Stimulated activated naive CD8-positive, alpha-beta T cell treated with anti-CD3 and anti-CD28 coated beads, Interleukin-15, amount 100 ng/mL, for 72 hours (primary cell): ENCODE measurements at regions not wholly inside any gene's neighbourhood (a gene's known extent, or its start where the extent isn't known, plus 50 kb on each side); places are given as distances from the start of the nearest gene placed in this dataset.

Source experiments
- ATAC-seq: fragments of 150-1000 bp; cut with Tn5 transposase; 2 replicates; pipeline ENCODE4 v1.10.0; 2021; ENCODE audit warnings: mild to moderate bottlenecking, moderate library complexity
- DNase-seq, 2 donors: peaks; one replicate each; pipeline ENCODE4 v3.0.0; 2021 to 2022
- H3K27ac Mint-ChIP-seq, 2 donors: one replicate each; pipeline ENCODE4 v1.8.0; 2022; ENCODE audit warnings: mild to moderate bottlenecking in 2 of 2, mixed read lengths in 2 of 2, moderate library complexity in 2 of 2
- H3K27me3 Mint-ChIP-seq: one replicate; pipeline ENCODE4 v1.8.0; 2022; ENCODE audit warnings: mixed read lengths
- H3K4me1 Mint-ChIP-seq: one replicate; pipeline ENCODE4 v1.8.0; 2022; ENCODE audit warnings: mild to moderate bottlenecking, mixed read lengths
- H3K4me3 Mint-ChIP-seq, 2 donors: one replicate each; pipeline ENCODE4 v1.8.0; 2022; ENCODE audit warnings: mild to moderate bottlenecking in 2 of 2, mixed read lengths in 2 of 2, moderate library complexity in 1 of 2
- H3K9me3 Mint-ChIP-seq, 2 donors: one replicate each; pipeline ENCODE4 v1.8.0; 2022; ENCODE audit warnings: mixed read lengths in 2 of 2

- H3K4me1 Mint-ChIP-seq: peaks cover 5% of the 10 kb centered on the region
- no peaks in the 10 kb centered on the region for H3K27me3 Mint-ChIP-seq
- no peak overlapping the region for H3K4me3 Mint-ChIP-seq
- H3K9me3 Mint-ChIP-seq: no peaks in the 10 kb centered on the region
- peak overlapping the region in 1 of 2 donors; percentile 20 for H3K27ac Mint-ChIP-seq
- ATAC-seq: no peak
- no peak for DNase-seq
Observed at GRCh38 chr3:107992976-107993684, 97.7 kb downstream of the CD47 start.

DNA sequence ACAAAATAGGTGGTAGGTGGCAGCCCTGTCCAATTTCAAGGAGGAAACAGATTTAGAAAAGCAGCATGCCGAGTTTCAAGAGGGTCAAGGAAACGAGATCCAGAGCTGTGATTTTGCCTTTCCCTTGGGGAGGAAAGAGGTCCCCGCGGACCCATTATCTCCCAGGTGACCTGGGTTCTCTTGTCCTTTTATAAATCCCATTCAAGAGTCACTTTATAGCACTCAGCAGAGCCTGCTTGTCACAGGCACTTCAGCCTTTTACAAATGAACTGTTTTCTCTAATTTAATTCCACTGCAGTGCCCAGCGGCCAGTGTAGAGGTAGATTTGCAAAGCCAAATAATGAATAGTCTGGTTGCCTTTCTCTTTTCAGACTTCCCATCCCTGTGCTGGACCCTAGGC lies 99.9 kb downstream of the CD47 start:
- no peak for ATAC-seq
- Mint-ChIP-seq H3K27me3 (no peaks in the 10 kb centered on the region), H3K27ac (no peak overlapping the region), H3K4me3 (no peak overlapping the region), H3K4me1 (peaks cover 17% of the 10 kb centered on the region), H3K9me3 (no peaks in the 10 kb centered on the region)
- DNase-seq: no peak

DNA sequence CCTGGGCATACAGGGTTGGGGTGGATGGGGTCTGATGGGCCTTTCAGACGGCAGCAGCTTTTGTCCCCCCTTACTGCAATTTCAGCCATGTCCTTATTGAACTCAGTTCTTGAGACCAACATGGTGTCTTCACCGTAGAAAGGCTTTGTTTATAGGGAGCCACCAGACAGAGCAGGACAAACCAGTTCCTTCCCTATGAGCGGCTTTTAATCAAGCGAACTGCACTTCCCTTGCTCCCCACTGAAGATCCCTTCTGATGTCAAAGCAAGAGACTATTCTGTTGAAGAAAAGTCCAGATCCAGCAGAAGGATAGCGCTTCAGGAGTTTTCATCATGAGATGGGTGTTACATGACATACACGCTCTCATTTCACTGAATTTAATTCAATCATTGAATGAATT lies 100.4 kb downstream of the CD47 start:
- Mint-ChIP-seq H3K4me3 (no peak overlapping the region), H3K27ac (no peak overlapping the region), H3K27me3 (no peaks in the 10 kb centered on the region), H3K9me3 (no peaks in the 10 kb centered on the region), H3K4me1 (peaks cover 21% of the 10 kb centered on the region)
- no peak for ATAC-seq
- no peak for DNase-seq

GRCh38 chr3:107989661-107990060 lies 101.2 kb downstream of the CD47 start:
- H3K4me3 Mint-ChIP-seq: no peak overlapping the region
- no peak overlapping the region for H3K27ac Mint-ChIP-seq
- no peaks in the 10 kb centered on the region for H3K27me3 Mint-ChIP-seq
- ATAC-seq (no peak), DNase-seq (no peak)
- peaks cover 25% of the 10 kb centered on the region for H3K4me1 Mint-ChIP-seq
- H3K9me3 Mint-ChIP-seq: no peaks in the 10 kb centered on the region

GRCh38 chr3:107988460-107989175 lies 102.2 kb downstream of the CD47 start:
- DNase-seq (no peak), ATAC-seq (no peak)
- H3K27me3 Mint-ChIP-seq: no peaks in the 10 kb centered on the region
- H3K9me3 Mint-ChIP-seq: peaks cover 0 to under 1% of the 10 kb centered on the region in 2 donors
- no peak overlapping the region for H3K4me3 Mint-ChIP-seq
- peaks cover 28% of the 10 kb centered on the region for H3K4me1 Mint-ChIP-seq
- H3K27ac Mint-ChIP-seq: peak overlapping the region in 1 of 2 donors; percentile 83

DNA sequence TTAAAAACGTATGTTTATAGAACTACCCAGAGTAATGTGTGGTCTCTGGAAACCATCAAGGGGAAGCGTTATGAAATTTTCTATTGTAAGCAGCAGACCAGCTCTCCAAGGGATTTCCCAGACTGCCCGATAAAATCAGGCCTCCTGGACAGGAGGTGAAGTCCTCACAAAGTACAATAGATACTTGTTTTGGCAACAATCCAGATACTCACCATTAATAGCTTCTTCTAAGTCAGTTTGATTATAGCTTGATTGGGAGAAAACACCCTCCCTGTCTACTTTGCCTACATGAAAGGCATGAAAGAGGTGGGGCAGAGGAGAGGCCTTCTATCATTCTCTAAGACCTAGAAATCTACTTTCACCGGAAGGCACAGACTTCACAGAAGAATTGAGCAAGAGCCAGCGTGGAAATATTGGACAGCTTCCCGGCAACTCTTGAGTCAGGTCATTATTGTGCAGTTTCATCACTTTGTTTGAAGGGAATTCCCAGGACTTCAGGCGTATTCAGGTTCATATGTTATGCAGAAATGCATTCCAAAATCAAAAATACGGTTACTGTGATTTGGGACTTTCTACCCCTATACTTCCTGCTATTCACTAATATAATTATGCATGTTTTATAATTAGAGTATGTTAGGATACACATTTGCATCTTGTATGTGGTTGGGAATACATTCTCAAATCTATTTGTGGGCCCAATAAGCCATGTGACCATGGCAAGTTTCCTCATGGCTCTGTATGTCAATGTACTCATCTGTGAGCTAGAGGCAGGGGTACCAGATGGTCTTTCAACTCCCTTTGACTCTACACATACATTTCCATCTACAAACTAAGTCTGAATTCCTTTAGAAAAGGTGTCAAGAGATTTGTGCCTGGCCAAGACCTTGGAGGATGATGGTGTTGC lies 103.5 kb downstream of the CD47 start:
- Mint-ChIP-seq H3K4me1 (peaks cover 33% of the 10 kb centered on the region), H3K27me3 (no peaks in the 10 kb centered on the region), H3K9me3 (peaks cover 0 to 4% of the 10 kb centered on the region in 2 donors), H3K27ac (peak overlapping the region in 1 of 2 donors; percentile 70), H3K4me3 (no peak overlapping the region)
- ATAC-seq (no peak), DNase-seq (no peak)

DNA sequence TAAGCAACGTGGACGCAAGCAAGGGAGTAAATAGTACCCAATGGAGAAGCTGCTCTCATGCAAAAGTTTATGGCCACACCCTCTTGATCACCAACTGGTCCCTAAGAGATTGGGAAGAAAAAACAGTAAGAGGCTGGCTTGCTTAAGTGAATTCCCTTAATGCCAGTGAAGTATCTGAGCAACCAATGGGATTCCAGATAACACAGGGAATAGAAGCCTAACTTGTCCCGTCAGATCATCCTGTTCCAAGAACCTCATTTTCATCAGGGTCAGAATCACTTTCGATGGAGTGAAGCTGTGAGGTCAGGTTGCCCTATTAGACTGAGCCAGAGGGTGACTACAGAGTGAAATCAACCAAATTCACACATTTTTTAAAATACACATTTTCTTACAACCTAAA lies 104.3 kb downstream of the CD47 start:
- no peak for ATAC-seq
- H3K4me1 Mint-ChIP-seq: peaks cover 33% of the 10 kb centered on the region
- peaks cover 0 to 4% of the 10 kb centered on the region in 2 donors for H3K9me3 Mint-ChIP-seq
- no peak overlapping the region for H3K27ac Mint-ChIP-seq
- no peak overlapping the region for H3K4me3 Mint-ChIP-seq
- H3K27me3 Mint-ChIP-seq: no peaks in the 10 kb centered on the region
- DNase-seq: no peak

DNA sequence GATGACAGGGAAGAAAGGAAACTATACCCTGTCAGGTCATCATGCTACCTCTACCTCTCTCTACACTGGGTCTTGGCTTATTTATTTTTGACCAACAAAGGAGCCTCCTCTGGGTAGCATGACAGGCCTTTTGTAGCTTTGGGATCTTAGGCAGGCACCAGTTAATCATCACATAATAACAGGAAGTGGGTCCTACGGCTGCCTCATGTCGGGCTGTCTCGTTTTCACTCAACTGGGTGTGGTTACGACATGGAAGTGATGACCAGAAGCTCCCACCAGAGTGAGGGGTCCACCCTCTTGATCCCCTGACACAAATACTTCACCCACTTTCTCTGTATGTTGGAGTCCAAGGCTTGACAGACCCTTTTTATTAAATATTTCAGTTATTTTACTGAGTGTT lies 105.3 kb downstream of the CD47 start:
- peak overlapping the region; percentile 86 to 92 for H3K27ac Mint-ChIP-seq
- H3K4me3 Mint-ChIP-seq: peak overlapping the region; percentile 61 to 71
- H3K9me3 Mint-ChIP-seq: peaks cover 0 to 4% of the 10 kb centered on the region in 2 donors
- DNase-seq (peak; percentile 38 to 64), ATAC-seq (peak; percentile 96)
- peaks cover 33% of the 10 kb centered on the region for H3K4me1 Mint-ChIP-seq
- no peaks in the 10 kb centered on the region for H3K27me3 Mint-ChIP-seq

DNA sequence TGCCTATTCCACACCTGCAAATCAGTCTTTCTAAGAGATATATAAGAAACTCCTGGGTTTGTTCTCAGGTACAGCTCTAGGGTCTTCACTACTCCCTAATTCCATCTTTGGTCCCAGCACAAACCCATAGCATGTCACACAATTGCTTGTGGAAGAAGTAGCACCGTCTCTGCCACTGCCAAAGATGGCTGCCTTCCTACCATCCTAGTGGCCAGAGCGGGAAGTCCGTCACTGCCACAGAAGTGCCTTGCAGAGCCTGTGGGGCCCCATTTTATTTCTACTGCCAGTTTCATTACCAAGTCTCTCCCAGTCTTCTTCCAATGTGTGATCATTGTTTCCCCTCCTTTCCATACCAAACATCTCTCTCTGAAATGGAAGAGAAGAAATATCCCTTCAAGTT lies 107.6 kb downstream of the CD47 start:
- Mint-ChIP-seq H3K4me3 (no peak overlapping the region), H3K27ac (peak overlapping the region; percentile 55 to 63), H3K4me1 (peaks cover 48% of the 10 kb centered on the region), H3K9me3 (peaks cover 0 to 4% of the 10 kb centered on the region in 2 donors), H3K27me3 (no peaks in the 10 kb centered on the region)
- no peak for ATAC-seq
- no peak for DNase-seq

- Mint-ChIP-seq H3K27ac (peak overlapping the region in 1 of 2 donors; percentile 30), H3K9me3 (peaks cover 0 to 4% of the 10 kb centered on the region in 2 donors), H3K27me3 (no peaks in the 10 kb centered on the region), H3K4me1 (peaks cover 56% of the 10 kb centered on the region), H3K4me3 (no peak overlapping the region)
- no peak for ATAC-seq
- DNase-seq: no peak
Observed at GRCh38 chr3:107982165-107982564, 108.7 kb downstream of the CD47 start.

GRCh38 chr3:107981471-107982111 lies 109.2 kb downstream of the CD47 start:
- H3K27ac Mint-ChIP-seq: peak overlapping the region in 1 of 2 donors; percentile 30
- peaks cover 0 to 4% of the 10 kb centered on the region in 2 donors for H3K9me3 Mint-ChIP-seq
- H3K27me3 Mint-ChIP-seq: no peaks in the 10 kb centered on the region
- ATAC-seq (no peak), DNase-seq (no peak)
- no peak overlapping the region for H3K4me3 Mint-ChIP-seq
- H3K4me1 Mint-ChIP-seq: peaks cover 56% of the 10 kb centered on the region

- H3K4me1 Mint-ChIP-seq: peaks cover 60% of the 10 kb centered on the region
- H3K27ac Mint-ChIP-seq: no peak overlapping the region
- H3K27me3 Mint-ChIP-seq: no peaks in the 10 kb centered on the region
- H3K9me3 Mint-ChIP-seq: peaks cover 0 to 4% of the 10 kb centered on the region in 2 donors
- ATAC-seq: no peak
- H3K4me3 Mint-ChIP-seq: no peak overlapping the region
- no peak for DNase-seq
Observed at GRCh38 chr3:107979538-107979937, 111.3 kb downstream of the CD47 start.

- Mint-ChIP-seq H3K9me3 (peaks cover 0 to 2% of the 10 kb centered on the region in 2 donors), H3K27ac (no peak overlapping the region), H3K4me3 (peak overlapping the region in 1 of 2 donors; percentile 6), H3K27me3 (no peaks in the 10 kb centered on the region), H3K4me1 (peaks cover 56% of the 10 kb centered on the region)
- ATAC-seq (no peak), DNase-seq (no peak)
Observed at GRCh38 chr3:107978131-107979055, 112.4 kb downstream of the CD47 start.
